Esophagus muscularis mucosa (tissue), 4 donors: ENCODE measurements at regions not wholly inside any gene's neighbourhood (a gene's known extent, or its start where the extent isn't known, plus 50 kb on each side); places are given as distances from the start of the nearest gene placed in this dataset.

Source experiments
- DNase-seq: peaks from one replicate; pipeline ENCODE4 v3.0.0-alpha.2; 2017; ENCODE audit errors: extremely low spot score
- H3K27ac ChIP-seq, 4 donors: fragments of 200-600 bp; sonication (generic); replicated peaks in 1 of 4; 1 replicate in 3 of 4; 2 replicates in 1 of 4; pipeline ENCODE4 v1.5.1; 2016 to 2019; ENCODE audit warnings: mild to moderate bottlenecking in 1 of 4
- H3K27me3 ChIP-seq, 4 donors: fragments of 200-600 bp; sonication (generic); one replicate each; pipeline versions ENCODE4 v1.5.1 to v1.6.0; 2016 to 2019
- H3K36me3 ChIP-seq, 4 donors: fragments of 200-600 bp; sonication (generic); one replicate each; pipeline ENCODE4 v1.5.1; 2016 to 2019
- H3K4me1 ChIP-seq, 4 donors: fragments of 200-600 bp; sonication (generic); one replicate each; pipeline ENCODE4 v1.5.1; 2016 to 2019
- H3K4me3 ChIP-seq, 4 donors: fragments of 200-600 bp; sonication (generic); 1 replicate in 2 of 4; 2 replicates in 2 of 4; pipeline ENCODE4 v1.5.1; 2016 to 2019; ENCODE audit warnings: mild to moderate bottlenecking in 4 of 4, moderate library complexity in 1 of 4
- H3K9me3 ChIP-seq, 4 donors: fragments of 200-600 bp; sonication (generic); 1 replicate in 3 of 4; 2 replicates in 1 of 4; pipeline ENCODE4 v1.5.1; 2016 to 2019
- EP300 ChIP-seq: sonication (generic); formaldehyde crosslinking; IDR thresholded peaks from one replicate; pipeline ENCODE4 v1.6.1; 2017; ENCODE audit warnings: antibody characterized with exemption
- POLR2A ChIP-seq: fragments of 450-650 bp; IDR thresholded peaks from one replicate; pipeline ENCODE4 v1.6.1; 2017; ENCODE audit warnings: antibody characterized with exemption, moderate library complexity, mild to moderate bottlenecking, low read depth
- POLR2AphosphoS5 ChIP-seq, 2 donors: sonication (generic); formaldehyde crosslinking; IDR thresholded peaks; one replicate each; pipeline ENCODE4 v1.6.1; 2017; ENCODE audit warnings: antibody characterized with exemption in 2 of 2
- WGBS: methylation state at CpG from one replicate; pipeline ENCODE4 v1.1.5; 2018; 5-methylcytosine and 5-hydroxymethylcytosine counted together
- intact Hi-C: fragments of 100-400 bp; cut with DNase I; formaldehyde crosslinking; loops from one replicate; pipeline ENCODE4 v1.15.1; 2023
- TF ChIP-seq, protein P1 (sequence below), 3 experiments: fragments of 200-600 bp in 2 of 3; fragments of 450-650 bp in 1 of 3; sonication (generic) in 2 of 3; IDR thresholded peaks; one replicate each; pipeline ENCODE4 v1.5.1; 2017 to 2019; ENCODE audit warnings: antibody characterized with exemption in 3 of 3, mild to moderate bottlenecking in 2 of 3, moderate library complexity in 1 of 3

DNA sequence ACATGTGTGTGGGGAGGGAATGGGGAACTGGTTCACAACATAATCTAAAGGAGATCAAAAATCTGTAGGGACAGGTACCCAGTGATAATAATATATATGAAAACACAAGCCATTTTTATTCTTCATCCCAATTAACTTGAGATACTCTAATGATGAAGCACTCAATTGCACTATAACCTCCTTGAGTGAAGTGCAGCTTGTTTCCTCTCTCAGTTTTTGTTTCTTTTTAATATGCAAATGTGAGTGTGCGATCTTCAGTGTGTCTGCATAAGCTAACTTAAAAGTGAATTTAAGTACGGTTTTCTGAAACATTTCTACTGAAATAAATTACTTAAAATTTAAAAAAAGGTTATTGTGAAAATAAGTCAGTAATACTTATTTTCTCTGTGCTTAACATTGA is 623.5 kb downstream of the CDH11 start:
- 86% methylated on average over 2 of the region's 2 CpGs for WGBS
- TF ChIP-seq EP300, result no peak
- TF ChIP-seq, protein P1, sequence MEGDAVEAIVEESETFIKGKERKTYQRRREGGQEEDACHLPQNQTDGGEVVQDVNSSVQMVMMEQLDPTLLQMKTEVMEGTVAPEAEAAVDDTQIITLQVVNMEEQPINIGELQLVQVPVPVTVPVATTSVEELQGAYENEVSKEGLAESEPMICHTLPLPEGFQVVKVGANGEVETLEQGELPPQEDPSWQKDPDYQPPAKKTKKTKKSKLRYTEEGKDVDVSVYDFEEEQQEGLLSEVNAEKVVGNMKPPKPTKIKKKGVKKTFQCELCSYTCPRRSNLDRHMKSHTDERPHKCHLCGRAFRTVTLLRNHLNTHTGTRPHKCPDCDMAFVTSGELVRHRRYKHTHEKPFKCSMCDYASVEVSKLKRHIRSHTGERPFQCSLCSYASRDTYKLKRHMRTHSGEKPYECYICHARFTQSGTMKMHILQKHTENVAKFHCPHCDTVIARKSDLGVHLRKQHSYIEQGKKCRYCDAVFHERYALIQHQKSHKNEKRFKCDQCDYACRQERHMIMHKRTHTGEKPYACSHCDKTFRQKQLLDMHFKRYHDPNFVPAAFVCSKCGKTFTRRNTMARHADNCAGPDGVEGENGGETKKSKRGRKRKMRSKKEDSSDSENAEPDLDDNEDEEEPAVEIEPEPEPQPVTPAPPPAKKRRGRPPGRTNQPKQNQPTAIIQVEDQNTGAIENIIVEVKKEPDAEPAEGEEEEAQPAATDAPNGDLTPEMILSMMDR (IDR thresholded peaks at IDR 0.05), result no peak
- TF ChIP-seq POLR2A, result no peak
- no peak for TF ChIP-seq POLR2AphosphoS5 (IDR thresholded peaks at IDR 0.05)
- Histone ChIP-seq H3K4me3 (no peak overlapping the region), H3K9me3 (no peaks in the 10 kb centered on the region), H3K27me3 (no peaks in the 10 kb centered on the region), H3K27ac (no peak overlapping the region), H3K36me3 (no peaks in the 10 kb centered on the region), H3K4me1 (no peaks in the 10 kb centered on the region)
- intact Hi-C loops, result no loop called here
- no peak for DNase-seq

DNA sequence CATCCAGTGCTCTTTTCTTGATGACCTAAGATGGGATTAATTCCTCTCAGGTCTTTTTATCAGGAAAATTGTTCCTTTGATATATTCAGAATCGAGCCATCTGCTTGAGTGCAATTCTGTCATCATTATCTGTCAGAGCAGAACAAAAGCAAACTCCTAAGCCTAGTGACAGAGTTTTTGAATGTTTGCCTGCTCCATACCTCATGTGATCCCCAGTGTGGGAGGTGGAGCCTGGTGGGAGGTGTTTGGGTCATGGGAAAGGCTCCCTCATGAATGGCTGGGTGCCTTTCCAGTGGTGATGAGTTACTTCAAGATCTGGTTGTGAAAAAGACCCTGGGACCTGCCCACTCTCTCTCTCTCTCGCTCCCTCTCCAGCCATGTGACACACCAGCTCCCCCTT is 628.2 kb downstream of the CDH11 start:
- no peaks in the 10 kb centered on the region for H3K36me3 ChIP-seq
- H3K27ac ChIP-seq, result no peak overlapping the region
- TF ChIP-seq POLR2AphosphoS5 (IDR thresholded peaks at IDR 0.05) (no peak), EP300 (no peak), POLR2A (no peak)
- TF ChIP-seq, protein P1 (IDR thresholded peaks at IDR 0.05), result no peak
- 55% methylated on average over 2 of the region's 2 CpGs for WGBS
- H3K27me3 ChIP-seq, result no peaks in the 10 kb centered on the region
- H3K4me3 ChIP-seq, result no peak overlapping the region
- intact Hi-C loops, result no loop called here
- H3K9me3 ChIP-seq, result no peaks in the 10 kb centered on the region
- DNase-seq, result no peak
- no peaks in the 10 kb centered on the region for H3K4me1 ChIP-seq

DNA sequence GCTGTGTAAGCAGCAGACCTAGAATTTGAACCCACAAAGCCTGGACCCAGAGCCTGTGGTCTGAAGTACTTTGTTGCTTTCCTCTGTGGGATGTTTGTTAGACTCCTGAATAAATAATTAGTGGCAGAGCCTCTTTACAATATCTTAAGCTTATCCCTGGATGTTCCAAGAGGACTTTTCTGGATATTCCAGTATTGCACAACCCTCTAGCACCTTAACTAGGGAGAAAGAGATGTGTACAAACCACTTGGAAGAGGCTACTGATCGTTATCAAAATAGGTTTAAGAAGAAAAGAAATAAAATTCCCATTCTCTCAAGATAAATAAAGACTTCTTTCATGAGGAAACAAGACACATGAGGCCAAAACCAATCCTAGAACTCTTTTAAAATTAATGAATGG is 632.4 kb downstream of the CDH11 start:
- intact Hi-C loops, result no loop called here
- TF ChIP-seq EP300 (no peak), POLR2A (no peak), POLR2AphosphoS5 (IDR thresholded peaks at IDR 0.05) (no peak)
- TF ChIP-seq, protein P1 (IDR thresholded peaks at IDR 0.05), result no peak
- Histone ChIP-seq H3K9me3 (no peaks in the 10 kb centered on the region), H3K27ac (no peak overlapping the region), H3K4me3 (no peak overlapping the region), H3K4me1 (no peaks in the 10 kb centered on the region), H3K27me3 (no peaks in the 10 kb centered on the region), H3K36me3 (no peaks in the 10 kb centered on the region)
- DNase-seq, result no peak
- 60% methylated on average over 1 of the region's 1 CpG for WGBS

DNA sequence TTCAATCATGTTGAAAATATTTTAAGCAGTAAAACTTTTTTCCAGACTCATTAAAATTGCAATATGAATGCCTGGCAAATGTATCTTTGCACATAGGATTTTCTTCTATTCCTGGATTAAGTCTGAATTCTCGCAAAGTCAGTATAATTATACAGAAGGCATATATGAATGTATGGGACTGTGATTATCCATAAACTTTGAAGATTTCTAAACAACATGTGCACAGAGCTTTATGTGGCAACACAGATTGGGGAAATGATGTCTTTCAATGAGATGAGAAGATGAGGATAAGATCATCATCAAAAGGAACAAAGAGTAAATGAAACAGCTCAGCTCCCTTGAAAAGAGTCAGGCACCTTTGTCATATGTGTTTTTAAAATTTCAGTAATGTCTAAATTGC is 635.3 kb downstream of the CDH11 start:
- no peak for DNase-seq
- Histone ChIP-seq H3K36me3 (no peaks in the 10 kb centered on the region), H3K27ac (no peak overlapping the region), H3K4me3 (no peak overlapping the region), H3K4me1 (no peaks in the 10 kb centered on the region), H3K9me3 (no peaks in the 10 kb centered on the region), H3K27me3 (no peaks in the 10 kb centered on the region)
- 91% methylated on average over 1 of the region's 1 CpG for WGBS
- intact Hi-C loops, result no loop called here
- TF ChIP-seq EP300 (no peak), POLR2A (no peak), POLR2AphosphoS5 (IDR thresholded peaks at IDR 0.05) (no peak)
- TF ChIP-seq, protein P1 (IDR thresholded peaks at IDR 0.05), result no peak

DNA sequence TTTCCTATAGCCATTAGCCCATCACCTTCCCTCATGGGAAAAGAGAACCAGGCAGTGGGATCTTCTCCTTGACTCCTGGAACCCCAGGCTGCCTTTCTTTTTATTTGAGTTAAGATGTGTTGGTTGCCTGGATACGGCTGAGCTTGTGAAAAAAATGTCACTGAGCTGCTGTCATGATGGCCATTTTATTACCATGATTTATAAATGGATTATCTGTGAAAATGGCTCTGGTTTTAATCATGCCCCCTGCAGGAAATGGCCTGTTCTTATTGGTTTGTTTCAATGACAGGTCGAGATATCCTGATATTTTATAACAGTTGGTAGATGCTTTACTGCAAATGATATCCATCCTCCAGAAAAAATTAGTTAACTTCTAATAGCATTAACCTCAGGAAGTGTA is 640.4 kb downstream of the CDH11 start:
- DNase-seq, result no peak

More for the DNA sequence above, 640.4 kb downstream of the CDH11 start:
- H3K36me3 ChIP-seq, result no peaks in the 10 kb centered on the region
- H3K27me3 ChIP-seq, result no peaks in the 10 kb centered on the region
- TF ChIP-seq, protein P1 (IDR thresholded peaks at IDR 0.05), result no peak
- TF ChIP-seq EP300 (no peak), POLR2AphosphoS5 (IDR thresholded peaks at IDR 0.05) (no peak), POLR2A (no peak)
- peaks cover 8 to 20% (median 14%) of the 10 kb centered on the region in 4 donors for H3K4me1 ChIP-seq
- WGBS, result 75% methylated on average over 2 of the region's 2 CpGs
- H3K27ac ChIP-seq, result no peak overlapping the region
- no peaks in the 10 kb centered on the region for H3K9me3 ChIP-seq
- no peak overlapping the region for H3K4me3 ChIP-seq
- intact Hi-C loops, result no loop called here
